ENCODE measurements at regions not wholly inside any gene's neighbourhood (a gene's known extent, or its start where the extent isn't known, plus 50 kb on each side); places are given as distances from the start of the nearest gene placed in this dataset.
"Not testable (repeated sequence)": the region's sequence is repeated elsewhere in the genome, so short reads cannot be mapped to it uniquely, and the experiment has no call there.

- intact Hi-C loops (cut with micrococcal nuclease; ENCODE audit: unreplicated experiment): no loop called here
- BruUV-seq (replicated peaks): no TSS peak
- Histone ChIP-seq H3K79me2 (ENCODE audit: low read depth) (no peaks in the 10 kb centered on the region), H3K4me2 (no peak overlapping the region), H3K9me2 (ENCODE audit: insufficient read depth) (no peaks in the 10 kb centered on the region), H3K4me1 (replicated peaks; ENCODE audit: insufficient read depth) (peaks cover 28% of the 10 kb centered on the region), H3K4me3 (no peak overlapping the region), H3F3A (ENCODE audit: insufficient read depth, low read depth) (peaks cover 12% of the 10 kb centered on the region), H3K27ac (no peak overlapping the region), H3K27me3 (ENCODE audit: insufficient read depth, low read depth) (peaks cover 2% of the 10 kb centered on the region; the same call in 1 of the 2 replicates), H4K20me1 (ENCODE audit: insufficient read depth) (no peaks in the 10 kb centered on the region), H3K9me3 (ENCODE audit: insufficient read depth, low read depth) (no peaks in the 10 kb centered on the region), H3K36me3 (ENCODE audit: low read depth) (no peaks in the 10 kb centered on the region), H2AFZ (no peak overlapping the region)
- DNase-seq: no peak
- ChIA-PET CTCF (no interaction called here), POLR2A (ENCODE audit: unreplicated experiment) (no interaction called here)
- TF ChIP-seq CTCF (conservative IDR thresholded peaks at IDR 0.05) (no peak), EZH2 (IDR thresholded peaks at IDR 0.05; ENCODE audit: low read depth) (no peak)
Observed at GRCh38 chr20:48486065-48486464, 341.7 kb downstream of the PREX1 start.

- POLR2A ChIA-PET (ENCODE audit: unreplicated experiment); H3K4me3 ChIP-seq; H3K9me2 ChIP-seq (ENCODE audit: insufficient read depth); DNase-seq; H2AFZ ChIP-seq; CTCF ChIA-PET; H3K27ac ChIP-seq; BruUV-seq (replicated peaks); intact Hi-C loops (cut with micrococcal nuclease; ENCODE audit: unreplicated experiment); H3K9me3 ChIP-seq (ENCODE audit: insufficient read depth, low read depth); H3K36me3 ChIP-seq (ENCODE audit: low read depth); H3K79me2 ChIP-seq (ENCODE audit: low read depth); H3K4me2 ChIP-seq; H4K20me1 ChIP-seq (ENCODE audit: insufficient read depth): not testable (repeated sequence)
- Histone ChIP-seq H3K27me3 (ENCODE audit: insufficient read depth, low read depth) (peaks cover 11% of the 10 kb centered on the region), H3K4me1 (replicated peaks; ENCODE audit: insufficient read depth) (peaks cover 28% of the 10 kb centered on the region), H3F3A (ENCODE audit: insufficient read depth, low read depth) (peaks cover 12% of the 10 kb centered on the region)
Observed at GRCh38 chr20:48485153-48485552, 342.6 kb downstream of the PREX1 start.

- no peaks in the 10 kb centered on the region for H4K20me1 ChIP-seq (ENCODE audit: insufficient read depth)
- no peak overlapping the region for H3K4me2 ChIP-seq
- H3K4me1 ChIP-seq (replicated peaks; ENCODE audit: insufficient read depth): peaks cover 20% of the 10 kb centered on the region
- H3K9me2 ChIP-seq (ENCODE audit: insufficient read depth): no peaks in the 10 kb centered on the region
- peaks cover 16% of the 10 kb centered on the region for H3K27me3 ChIP-seq (ENCODE audit: insufficient read depth, low read depth)
- intact Hi-C loops (cut with micrococcal nuclease; ENCODE audit: unreplicated experiment): no loop called here
- H3K4me3 ChIP-seq: no peak overlapping the region
- H3F3A ChIP-seq (ENCODE audit: insufficient read depth, low read depth): peaks cover 12% of the 10 kb centered on the region
- no peaks in the 10 kb centered on the region for H3K36me3 ChIP-seq (ENCODE audit: low read depth)
- H3K27ac ChIP-seq: no peak overlapping the region
- BruUV-seq (replicated peaks): no TSS peak
- H3K9me3 ChIP-seq (ENCODE audit: insufficient read depth, low read depth): no peaks in the 10 kb centered on the region
- CTCF ChIA-PET: no interaction called here
- H3K79me2 ChIP-seq (ENCODE audit: low read depth): no peaks in the 10 kb centered on the region
- POLR2A ChIA-PET (ENCODE audit: unreplicated experiment): interaction anchor here (0.6 kb wide), 1 partner anchor 94 kb away, joined by 5 read pairs; no protein-coding TSS in a partner anchor
- no peak for DNase-seq
- TF ChIP-seq EZH2 (IDR thresholded peaks at IDR 0.05; ENCODE audit: low read depth): no peak
- TF ChIP-seq CTCF (conservative IDR thresholded peaks at IDR 0.05): no peak
- H2AFZ ChIP-seq: no peak overlapping the region
Observed at GRCh38 chr20:48483334-48484066, 344.3 kb downstream of the PREX1 start.

- peaks cover 13% of the 10 kb centered on the region for H3K4me1 ChIP-seq (replicated peaks; ENCODE audit: insufficient read depth)
- DNase-seq: no peak
- no peak overlapping the region for H3K4me2 ChIP-seq
- ChIA-PET CTCF (no interaction called here), POLR2A (ENCODE audit: unreplicated experiment) (interaction anchor here (0.5 to 0.6 kb wide), 3 partner anchors 95 to 144 kb away, joined by 3 to 7 read pairs (median 5); no protein-coding TSS in a partner anchor)
- H3K79me2 ChIP-seq (ENCODE audit: low read depth): no peaks in the 10 kb centered on the region
- no peak overlapping the region for H2AFZ ChIP-seq
- H3K9me2 ChIP-seq (ENCODE audit: insufficient read depth): no peaks in the 10 kb centered on the region
- peaks cover 7% of the 10 kb centered on the region for H3F3A ChIP-seq (ENCODE audit: insufficient read depth, low read depth)
- no TSS peak for BruUV-seq (replicated peaks)
- intact Hi-C loops (cut with micrococcal nuclease; ENCODE audit: unreplicated experiment): no loop called here
- H3K27ac ChIP-seq: no peak overlapping the region
- TF ChIP-seq EZH2 (IDR thresholded peaks at IDR 0.05; ENCODE audit: low read depth): no peak
- TF ChIP-seq CTCF (conservative IDR thresholded peaks at IDR 0.05): no peak
- H3K27me3 ChIP-seq (ENCODE audit: insufficient read depth, low read depth): peaks cover 22% of the 10 kb centered on the region
- H4K20me1 ChIP-seq (ENCODE audit: insufficient read depth): no peaks in the 10 kb centered on the region
- H3K4me3 ChIP-seq: no peak overlapping the region
- no peaks in the 10 kb centered on the region for H3K36me3 ChIP-seq (ENCODE audit: low read depth)
- H3K9me3 ChIP-seq (ENCODE audit: insufficient read depth, low read depth): no peaks in the 10 kb centered on the region
Observed at GRCh38 chr20:48482790-48483189, 345.0 kb downstream of the PREX1 start.
